ENCODE measurements at regions not wholly inside any gene's neighbourhood (a gene's known extent, or its start where the extent isn't known, plus 50 kb on each side); places are given as distances from the start of the nearest gene placed in this dataset.

- TF ChIP-seq, protein P1, sequence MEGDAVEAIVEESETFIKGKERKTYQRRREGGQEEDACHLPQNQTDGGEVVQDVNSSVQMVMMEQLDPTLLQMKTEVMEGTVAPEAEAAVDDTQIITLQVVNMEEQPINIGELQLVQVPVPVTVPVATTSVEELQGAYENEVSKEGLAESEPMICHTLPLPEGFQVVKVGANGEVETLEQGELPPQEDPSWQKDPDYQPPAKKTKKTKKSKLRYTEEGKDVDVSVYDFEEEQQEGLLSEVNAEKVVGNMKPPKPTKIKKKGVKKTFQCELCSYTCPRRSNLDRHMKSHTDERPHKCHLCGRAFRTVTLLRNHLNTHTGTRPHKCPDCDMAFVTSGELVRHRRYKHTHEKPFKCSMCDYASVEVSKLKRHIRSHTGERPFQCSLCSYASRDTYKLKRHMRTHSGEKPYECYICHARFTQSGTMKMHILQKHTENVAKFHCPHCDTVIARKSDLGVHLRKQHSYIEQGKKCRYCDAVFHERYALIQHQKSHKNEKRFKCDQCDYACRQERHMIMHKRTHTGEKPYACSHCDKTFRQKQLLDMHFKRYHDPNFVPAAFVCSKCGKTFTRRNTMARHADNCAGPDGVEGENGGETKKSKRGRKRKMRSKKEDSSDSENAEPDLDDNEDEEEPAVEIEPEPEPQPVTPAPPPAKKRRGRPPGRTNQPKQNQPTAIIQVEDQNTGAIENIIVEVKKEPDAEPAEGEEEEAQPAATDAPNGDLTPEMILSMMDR (IDR thresholded peaks at IDR 0.05; ENCODE audit: borderline replicate concordance, extremely low read depth, low read length, poor library complexity, severe bottlenecking) = no peak
- Histone ChIP-seq H3K4me3 (ENCODE audit: low read depth in 1 of 2, low read length in 2 of 2) (no peak overlapping the region), H4K20me1 (ENCODE audit: insufficient read depth, low read length) (no peaks in the 10 kb centered on the region), H3K4me2 (ENCODE audit: insufficient read depth, low read length) (no peak overlapping the region), H3K36me3 (ENCODE audit: insufficient read depth, low read length) (no peaks in the 10 kb centered on the region), H3K27ac (ENCODE audit: low read length) (no peak overlapping the region), H2AFZ (ENCODE audit: low read depth, low read length) (no peak overlapping the region), H3K9ac (ENCODE audit: low read depth, low read length) (no peak overlapping the region), H3K9me3 (ENCODE audit: insufficient read depth, low read length, severe bottlenecking) (no peaks in the 10 kb centered on the region), H3K4me1 (ENCODE audit: insufficient read depth, low read length) (no peaks in the 10 kb centered on the region), H3K79me2 (ENCODE audit: insufficient read depth, low read length) (no peaks in the 10 kb centered on the region), H3K27me3 (ENCODE audit: insufficient read depth, low read length, poor library complexity) (no peaks in the 10 kb centered on the region)
- ATAC-seq (ENCODE audit: insufficient read depth, low read depth) (no peak), DNase-seq (no peak)
Measured at GRCh38 chr3:94627689-94628088, 564.8 kb downstream of the NSUN3 start.

- ATAC-seq (ENCODE audit: insufficient read depth, low read depth) (no peak), DNase-seq (no peak)
- Histone ChIP-seq H3K27me3 (ENCODE audit: insufficient read depth, low read length, poor library complexity) (no peaks in the 10 kb centered on the region), H3K79me2 (ENCODE audit: insufficient read depth, low read length) (no peaks in the 10 kb centered on the region), H3K4me2 (ENCODE audit: insufficient read depth, low read length) (no peak overlapping the region), H4K20me1 (ENCODE audit: insufficient read depth, low read length) (no peaks in the 10 kb centered on the region), H3K9me3 (ENCODE audit: insufficient read depth, low read length, severe bottlenecking) (no peaks in the 10 kb centered on the region), H3K9ac (ENCODE audit: low read depth, low read length) (no peak overlapping the region), H3K4me3 (ENCODE audit: low read depth in 1 of 2, low read length in 2 of 2) (no peak overlapping the region), H3K4me1 (ENCODE audit: insufficient read depth, low read length) (no peaks in the 10 kb centered on the region), H2AFZ (ENCODE audit: low read depth, low read length) (no peak overlapping the region), H3K36me3 (ENCODE audit: insufficient read depth, low read length) (no peaks in the 10 kb centered on the region), H3K27ac (ENCODE audit: low read length) (no peak overlapping the region)
- TF ChIP-seq EZH2 (IDR thresholded peaks at IDR 0.05; ENCODE audit: borderline replicate concordance, low read depth, low read length, severe bottlenecking) = no peak
- TF ChIP-seq, protein P1 (IDR thresholded peaks at IDR 0.05; ENCODE audit: borderline replicate concordance, extremely low read depth, low read length, poor library complexity, severe bottlenecking) = no peak
Measured at GRCh38 chr3:94643400-94643799, 580.5 kb downstream of the NSUN3 start.

GRCh38 chr3:94645790-94646189 lies 582.9 kb downstream of the NSUN3 start:
- H3K27ac ChIP-seq (ENCODE audit: low read length) = no peak overlapping the region

More at GRCh38 chr3:94645790-94646189, 582.9 kb downstream of the NSUN3 start:
- TF ChIP-seq, protein P1 (IDR thresholded peaks at IDR 0.05; ENCODE audit: borderline replicate concordance, extremely low read depth, low read length, poor library complexity, severe bottlenecking) = no peak
- TF ChIP-seq EZH2 (IDR thresholded peaks at IDR 0.05; ENCODE audit: borderline replicate concordance, low read depth, low read length, severe bottlenecking) = no peak
- Histone ChIP-seq H3K4me1 (ENCODE audit: insufficient read depth, low read length) (no peaks in the 10 kb centered on the region), H3K36me3 (ENCODE audit: insufficient read depth, low read length) (no peaks in the 10 kb centered on the region), H3K9me3 (ENCODE audit: insufficient read depth, low read length, severe bottlenecking) (no peaks in the 10 kb centered on the region), H3K79me2 (ENCODE audit: insufficient read depth, low read length) (no peaks in the 10 kb centered on the region), H2AFZ (ENCODE audit: low read depth, low read length) (no peak overlapping the region), H3K4me3 (ENCODE audit: low read depth in 1 of 2, low read length in 2 of 2) (no peak overlapping the region), H3K27me3 (ENCODE audit: insufficient read depth, low read length, poor library complexity) (no peaks in the 10 kb centered on the region), H4K20me1 (ENCODE audit: insufficient read depth, low read length) (no peaks in the 10 kb centered on the region), H3K9ac (ENCODE audit: low read depth, low read length) (no peak overlapping the region), H3K4me2 (ENCODE audit: insufficient read depth, low read length) (no peak overlapping the region)
- no peak for ATAC-seq (ENCODE audit: insufficient read depth, low read depth)
- DNase-seq = no peak

Data from DND-41 (cell line).